Upper lobe of left lung (tissue), 4 donors: ENCODE measurements at regions not wholly inside any gene's neighbourhood (a gene's known extent, or its start where the extent isn't known, plus 50 kb on each side); places are given as distances from the start of the nearest gene placed in this dataset.

ENCODE experiments used
- EP300 ChIP-seq, 4 donors: sonication (generic); formaldehyde crosslinking; IDR thresholded peaks; one replicate each; pipeline ENCODE4 v1.5.1; 2017; ENCODE audit warnings: antibody characterized with exemption in 4 of 4, control low read depth in 2 of 4
- POLR2A ChIP-seq, 4 donors: fragments of 450-650 bp; IDR thresholded peaks; one replicate each; pipeline ENCODE4 v1.5.1; 2016 to 2017; ENCODE audit warnings: antibody characterized with exemption in 4 of 4, mild to moderate bottlenecking in 2 of 4
- POLR2AphosphoS5 ChIP-seq, 2 donors: sonication (generic); formaldehyde crosslinking; IDR thresholded peaks; one replicate each; pipeline ENCODE4 v1.5.1; 2017; ENCODE audit warnings: antibody characterized with exemption in 2 of 2
- TF ChIP-seq, protein P1 (sequence below), 6 experiments: fragments of 450-650 bp in 4 of 6; fragments of 200-600 bp in 2 of 6; sonication (generic) in 2 of 6; IDR thresholded peaks; one replicate each; pipeline ENCODE4 v1.5.1; 2016 to 2019; ENCODE audit warnings: antibody characterized with exemption in 6 of 6

DNA sequence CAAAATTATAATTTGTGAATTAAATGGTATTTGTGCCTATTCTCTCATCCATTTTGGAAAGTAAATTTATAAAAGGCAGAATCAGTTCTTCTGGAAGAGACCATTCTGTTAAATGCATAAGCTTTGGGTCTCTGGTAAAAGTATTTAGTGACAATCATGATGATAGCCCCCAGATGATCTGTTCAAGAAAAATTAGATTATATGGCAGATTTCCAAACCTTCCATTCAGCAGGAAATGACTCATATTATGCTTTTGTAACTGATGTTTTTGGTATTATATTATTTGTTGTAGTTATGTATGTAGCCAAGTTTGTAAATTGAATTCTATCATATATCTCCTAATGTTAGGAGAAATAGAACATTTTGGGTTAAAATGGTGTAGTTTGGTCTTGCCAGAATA is 340.8 kb upstream of the DPH6 start:
- TF ChIP-seq, protein P1, sequence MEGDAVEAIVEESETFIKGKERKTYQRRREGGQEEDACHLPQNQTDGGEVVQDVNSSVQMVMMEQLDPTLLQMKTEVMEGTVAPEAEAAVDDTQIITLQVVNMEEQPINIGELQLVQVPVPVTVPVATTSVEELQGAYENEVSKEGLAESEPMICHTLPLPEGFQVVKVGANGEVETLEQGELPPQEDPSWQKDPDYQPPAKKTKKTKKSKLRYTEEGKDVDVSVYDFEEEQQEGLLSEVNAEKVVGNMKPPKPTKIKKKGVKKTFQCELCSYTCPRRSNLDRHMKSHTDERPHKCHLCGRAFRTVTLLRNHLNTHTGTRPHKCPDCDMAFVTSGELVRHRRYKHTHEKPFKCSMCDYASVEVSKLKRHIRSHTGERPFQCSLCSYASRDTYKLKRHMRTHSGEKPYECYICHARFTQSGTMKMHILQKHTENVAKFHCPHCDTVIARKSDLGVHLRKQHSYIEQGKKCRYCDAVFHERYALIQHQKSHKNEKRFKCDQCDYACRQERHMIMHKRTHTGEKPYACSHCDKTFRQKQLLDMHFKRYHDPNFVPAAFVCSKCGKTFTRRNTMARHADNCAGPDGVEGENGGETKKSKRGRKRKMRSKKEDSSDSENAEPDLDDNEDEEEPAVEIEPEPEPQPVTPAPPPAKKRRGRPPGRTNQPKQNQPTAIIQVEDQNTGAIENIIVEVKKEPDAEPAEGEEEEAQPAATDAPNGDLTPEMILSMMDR (IDR thresholded peaks at IDR 0.05), result no peak
- TF ChIP-seq POLR2AphosphoS5 (IDR thresholded peaks at IDR 0.05) (no peak), POLR2A (IDR thresholded peaks at IDR 0.05) (no peak), EP300 (IDR thresholded peaks at IDR 0.05) (no peak)
